ENCODE measurements at regions not wholly inside any gene's neighbourhood (a gene's known extent, or its start where the extent isn't known, plus 50 kb on each side); places are given as distances from the start of the nearest gene placed in this dataset.
"Not testable (repeated sequence)": the region's sequence is repeated elsewhere in the genome, so short reads cannot be mapped to it uniquely, and the experiment has no call there.

DNA sequence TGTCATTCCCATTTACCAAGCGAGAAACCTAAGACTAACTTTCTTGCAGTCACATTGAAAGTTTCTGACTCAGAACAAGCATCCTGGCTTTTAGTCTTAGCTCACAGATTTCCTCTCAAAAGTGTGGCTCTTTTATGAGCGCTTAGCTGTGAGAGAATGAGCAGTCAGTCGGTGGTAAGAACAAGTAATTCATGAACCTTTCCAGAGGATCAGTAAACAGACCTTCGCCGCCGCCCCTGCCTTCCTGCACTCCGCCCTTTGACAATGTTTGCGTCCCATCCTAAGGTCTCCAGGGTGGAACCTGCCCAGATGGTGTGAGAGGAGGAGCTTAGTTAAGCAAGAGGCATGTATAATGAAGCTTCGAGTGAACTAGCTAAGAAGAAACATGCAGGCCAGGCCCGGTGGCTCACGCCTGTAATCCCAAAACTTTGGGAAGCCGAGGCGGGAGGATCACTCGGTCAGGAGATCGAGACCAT lies 142.4 kb downstream of the GLUL start:
- intact Hi-C loops (cut with DNase I; ENCODE audit: low total_unique reads): no loop called here
- no peak overlapping the region for H3K4me3 ChIP-seq (ENCODE audit: low read depth, poor library complexity, severe bottlenecking)
- peak; percentile 37 to 84 for DNase-seq (ENCODE audit: low spot score in 2 of 2)
- no peak for TF ChIP-seq POLR2A (IDR thresholded peaks at IDR 0.05)
- TF ChIP-seq, protein P1, sequence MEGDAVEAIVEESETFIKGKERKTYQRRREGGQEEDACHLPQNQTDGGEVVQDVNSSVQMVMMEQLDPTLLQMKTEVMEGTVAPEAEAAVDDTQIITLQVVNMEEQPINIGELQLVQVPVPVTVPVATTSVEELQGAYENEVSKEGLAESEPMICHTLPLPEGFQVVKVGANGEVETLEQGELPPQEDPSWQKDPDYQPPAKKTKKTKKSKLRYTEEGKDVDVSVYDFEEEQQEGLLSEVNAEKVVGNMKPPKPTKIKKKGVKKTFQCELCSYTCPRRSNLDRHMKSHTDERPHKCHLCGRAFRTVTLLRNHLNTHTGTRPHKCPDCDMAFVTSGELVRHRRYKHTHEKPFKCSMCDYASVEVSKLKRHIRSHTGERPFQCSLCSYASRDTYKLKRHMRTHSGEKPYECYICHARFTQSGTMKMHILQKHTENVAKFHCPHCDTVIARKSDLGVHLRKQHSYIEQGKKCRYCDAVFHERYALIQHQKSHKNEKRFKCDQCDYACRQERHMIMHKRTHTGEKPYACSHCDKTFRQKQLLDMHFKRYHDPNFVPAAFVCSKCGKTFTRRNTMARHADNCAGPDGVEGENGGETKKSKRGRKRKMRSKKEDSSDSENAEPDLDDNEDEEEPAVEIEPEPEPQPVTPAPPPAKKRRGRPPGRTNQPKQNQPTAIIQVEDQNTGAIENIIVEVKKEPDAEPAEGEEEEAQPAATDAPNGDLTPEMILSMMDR (IDR thresholded peaks at IDR 0.05): no peak
- 51 to 58% methylated on average over 14 of the region's 15 CpGs for WGBS, 2 donors

DNA sequence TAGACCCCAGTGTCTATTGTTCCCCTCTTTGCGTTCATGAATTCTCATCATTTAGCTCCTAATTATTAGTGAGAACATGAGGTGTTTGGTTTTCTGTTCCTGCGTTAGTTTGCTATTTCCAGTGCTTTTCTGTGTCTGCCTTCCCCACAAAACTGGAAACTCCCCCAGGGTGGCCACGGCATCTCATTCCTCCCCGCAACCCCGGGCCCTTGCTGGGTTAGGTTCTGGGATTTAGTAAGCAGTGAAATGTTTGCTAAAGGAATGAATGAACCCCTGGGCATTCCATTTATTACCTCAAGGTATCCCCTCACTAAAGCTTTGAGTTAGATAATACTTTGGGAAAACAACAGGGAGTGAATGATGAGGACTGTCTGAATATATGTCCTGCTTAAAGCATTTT lies 142.9 kb downstream of the GLUL start:
- TF ChIP-seq, protein P1 (IDR thresholded peaks at IDR 0.05): no peak
- TF ChIP-seq POLR2A (IDR thresholded peaks at IDR 0.05): no peak
- H3K4me3 ChIP-seq (ENCODE audit: low read depth, poor library complexity, severe bottlenecking): no peak overlapping the region
- DNase-seq (ENCODE audit: low spot score in 2 of 2): no peak
- 84 to 85% methylated on average over 5 of the region's 5 CpGs for WGBS, 2 donors
- intact Hi-C loops (cut with DNase I; ENCODE audit: low total_unique reads): no loop called here

DNA sequence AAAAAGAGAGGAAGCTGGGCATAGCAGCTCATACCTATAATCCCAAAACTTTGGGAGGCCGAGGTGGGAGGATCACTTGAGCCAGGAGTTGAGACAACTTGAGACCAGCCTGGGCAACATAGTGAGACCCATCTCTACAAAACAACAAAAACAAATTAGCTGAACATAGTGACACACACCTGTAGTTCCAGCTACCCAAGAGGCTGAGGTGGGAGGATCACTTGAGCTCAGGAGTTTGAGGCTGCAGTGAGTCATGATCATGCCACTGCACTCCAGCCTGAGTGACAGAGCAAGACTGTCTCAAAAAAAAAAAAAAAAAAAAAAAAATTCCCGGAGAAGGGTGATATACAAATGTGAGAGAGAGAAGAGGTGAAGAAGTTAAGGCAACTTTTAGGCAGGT lies 143.8 kb downstream of the GLUL start:
- intact Hi-C loops (cut with DNase I; ENCODE audit: low total_unique reads); H3K4me3 ChIP-seq (ENCODE audit: low read depth, poor library complexity, severe bottlenecking); DNase-seq (ENCODE audit: low spot score in 2 of 2): not testable (repeated sequence)
- 90 to 91% methylated on average over 2 of the region's 2 CpGs for WGBS, 2 donors

DNA sequence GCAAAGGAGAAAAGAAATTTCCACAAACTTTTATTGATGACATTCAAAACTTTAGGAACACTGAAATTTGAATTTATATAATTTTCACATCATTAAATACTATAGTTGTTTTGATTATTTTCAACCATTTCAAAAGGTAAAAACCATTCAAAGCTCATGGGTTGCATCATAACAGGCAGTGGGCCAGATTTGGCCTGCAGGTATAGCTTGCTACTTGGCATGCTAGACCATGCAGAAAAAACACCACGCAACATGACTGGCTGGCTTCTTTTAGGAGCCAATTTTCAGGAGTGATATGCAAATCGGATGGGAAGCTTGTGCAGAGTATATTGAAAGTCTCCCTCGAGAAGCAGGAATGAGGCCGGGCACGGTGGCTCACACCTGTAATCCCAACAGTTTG lies 144.8 kb downstream of the GLUL start:
- 53 to 58% methylated on average over 5 of the region's 5 CpGs for WGBS, 2 donors
- H3K4me3 ChIP-seq (ENCODE audit: low read depth, poor library complexity, severe bottlenecking): no peak overlapping the region
- TF ChIP-seq POLR2A (IDR thresholded peaks at IDR 0.05): no peak
- DNase-seq (ENCODE audit: low spot score in 2 of 2): peak; percentile 58 to 82
- intact Hi-C loops (cut with DNase I; ENCODE audit: low total_unique reads): no loop called here

DNA sequence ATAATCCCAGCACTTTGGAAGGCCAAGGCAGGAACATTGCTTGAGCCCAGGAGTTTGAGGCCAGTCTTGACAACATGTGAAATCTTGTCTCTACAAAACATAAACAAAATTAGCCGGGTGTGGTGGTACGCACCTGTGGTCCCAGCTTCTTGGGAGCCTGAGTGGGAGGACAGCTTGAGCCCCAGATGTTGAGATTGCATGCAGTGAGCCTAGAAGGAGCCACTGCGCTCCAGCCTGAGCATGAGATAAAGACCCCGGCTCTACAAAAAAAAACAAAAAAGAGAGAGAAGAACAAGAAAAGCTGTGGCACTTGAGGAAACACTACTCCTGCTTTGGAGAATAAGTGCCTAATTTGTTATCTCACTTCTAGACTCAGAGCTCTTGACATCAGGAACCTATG lies 146.6 kb downstream of the GLUL start:
- intact Hi-C loops (cut with DNase I; ENCODE audit: low total_unique reads): no loop called here
- WGBS, 2 donors: 96 to 98% methylated on average over 4 of the region's 4 CpGs

DNA sequence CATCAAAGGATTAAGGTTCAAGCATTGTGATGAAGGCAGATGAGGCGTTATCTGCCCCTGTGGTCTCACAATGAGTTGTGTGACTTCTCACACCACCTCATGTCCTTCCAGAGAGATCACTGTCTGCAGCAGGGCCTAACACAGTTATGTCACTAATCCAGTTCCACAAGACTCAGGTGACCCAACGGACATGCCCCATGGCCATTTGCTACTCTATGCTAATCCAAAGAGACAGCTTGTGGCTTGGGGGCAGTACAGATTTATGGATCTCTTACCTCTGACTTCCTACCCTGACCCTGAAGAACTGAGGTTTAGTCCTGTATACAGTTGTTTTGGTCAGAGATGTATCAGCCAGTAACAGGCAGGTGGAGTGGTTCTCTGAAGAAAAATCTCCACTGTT lies 147.1 kb downstream of the GLUL start:
- DNase-seq (ENCODE audit: low spot score in 2 of 2): no peak
- intact Hi-C loops (cut with DNase I; ENCODE audit: low total_unique reads): no loop called here
- H3K4me3 ChIP-seq (ENCODE audit: low read depth, poor library complexity, severe bottlenecking): no peak overlapping the region
- no peak for TF ChIP-seq POLR2A (IDR thresholded peaks at IDR 0.05)
- TF ChIP-seq, protein P1 (IDR thresholded peaks at IDR 0.05): no peak
- 83 to 89% methylated on average over 2 of the region's 2 CpGs for WGBS, 2 donors

More for the DNA sequence above, 146.6 kb downstream of the GLUL start:
- DNase-seq (ENCODE audit: low spot score in 2 of 2): no peak
- TF ChIP-seq POLR2A (IDR thresholded peaks at IDR 0.05): no peak
- TF ChIP-seq, protein P1 (IDR thresholded peaks at IDR 0.05): no peak
- H3K4me3 ChIP-seq (ENCODE audit: low read depth, poor library complexity, severe bottlenecking): no peak overlapping the region

DNA sequence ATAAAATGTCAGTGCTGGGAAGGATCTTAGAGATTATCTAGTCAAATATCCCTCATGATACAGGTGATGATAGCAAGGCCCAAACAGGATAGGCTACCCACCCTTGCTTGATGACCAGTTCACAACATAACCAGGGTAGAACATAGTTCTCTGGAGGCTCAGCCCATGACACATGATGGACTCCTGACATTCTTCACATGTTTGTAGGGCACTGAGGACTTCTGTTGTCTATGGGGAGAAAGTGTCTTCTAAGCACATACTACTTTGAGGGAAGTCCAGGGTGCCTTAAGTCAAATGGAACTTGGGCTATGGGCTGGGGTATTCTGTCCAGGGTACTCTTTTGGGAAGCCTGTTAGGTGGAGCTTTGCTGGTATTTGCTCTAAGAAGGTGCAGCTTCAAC lies 148.9 kb downstream of the GLUL start:
- TF ChIP-seq, protein P1 (IDR thresholded peaks at IDR 0.05): no peak
- TF ChIP-seq POLR2A (IDR thresholded peaks at IDR 0.05): no peak
- no peak overlapping the region for H3K4me3 ChIP-seq (ENCODE audit: low read depth, poor library complexity, severe bottlenecking)
- DNase-seq (ENCODE audit: low spot score in 2 of 2): no peak
- intact Hi-C loops (cut with DNase I; ENCODE audit: low total_unique reads): no loop called here

Measured in lower leg skin (tissue), 4 donors.